HuH-7 (cell line): ENCODE measurements at regions not wholly inside any gene's neighbourhood (a gene's known extent, or its start where the extent isn't known, plus 50 kb on each side); places are given as distances from the start of the nearest gene placed in this dataset.
"Not testable (repeated sequence)": the region's sequence is repeated elsewhere in the genome, so short reads cannot be mapped to it uniquely, and the experiment has no call there.

Experiments
- DNase-seq: peaks from one replicate; pipeline ENCODE4 v3.0.0; 2011; ENCODE audit warnings: low spot score

- no peak for DNase-seq
Measured at GRCh38 chr4:23085249-23085568, 392.5 kb downstream of the GBA3 start.

GRCh38 chr4:23084559-23085248 lies 392.0 kb downstream of the GBA3 start:
- no peak for DNase-seq

- DNase-seq = no peak
Measured at GRCh38 chr4:23083391-23083790, 390.7 kb downstream of the GBA3 start.

DNA sequence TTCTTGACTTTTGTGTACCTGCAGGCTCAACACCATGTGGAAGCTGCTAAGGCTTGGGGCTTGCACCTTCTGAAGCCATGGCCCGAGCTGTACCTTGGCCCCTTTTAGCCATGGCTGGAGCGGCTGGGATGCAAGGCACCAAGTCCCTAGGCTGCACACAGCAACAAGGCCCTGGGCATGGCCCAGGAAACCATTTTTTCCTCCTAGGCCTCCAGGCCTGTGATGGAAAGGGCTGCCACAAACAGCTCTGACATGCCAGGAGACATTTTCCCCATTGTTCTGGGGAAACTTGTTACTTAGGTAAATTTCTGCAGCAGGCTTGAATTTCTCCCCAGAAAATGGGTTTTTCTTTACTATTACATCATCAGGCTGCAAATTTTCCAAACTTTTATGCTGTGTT lies 387.4 kb downstream of the GBA3 start:
- not testable (repeated sequence) for DNase-seq

- no peak for DNase-seq
Measured at GRCh38 chr4:23070848-23071570, 378.3 kb downstream of the GBA3 start.

GRCh38 chr4:23068756-23069155 lies 376.0 kb downstream of the GBA3 start:
- no peak for DNase-seq

GRCh38 chr4:23068287-23068686 lies 375.6 kb downstream of the GBA3 start:
- no peak for DNase-seq

DNA sequence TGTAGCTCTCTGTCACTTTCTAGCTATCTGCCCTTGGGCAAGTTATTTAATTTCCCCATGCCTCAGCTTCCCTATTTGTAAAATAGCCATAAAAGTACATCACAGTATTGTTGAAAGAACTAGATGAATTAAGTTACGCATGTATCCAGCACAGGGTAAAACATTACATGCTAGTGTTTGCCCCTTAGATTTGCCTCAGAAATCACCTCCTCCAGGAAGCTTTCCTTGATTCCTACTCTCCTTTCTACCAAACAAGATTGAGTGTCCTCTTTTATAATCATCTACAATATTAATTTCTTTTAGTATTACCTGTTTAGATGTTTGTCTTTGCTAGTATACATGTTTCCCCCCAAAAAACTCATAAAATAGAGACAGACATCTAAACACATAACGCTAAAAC lies 369.5 kb downstream of the GBA3 start:
- no peak for DNase-seq

- DNase-seq = peak; percentile 16
Measured at GRCh38 chr4:23061431-23061830, 368.7 kb downstream of the GBA3 start.

- no peak for DNase-seq
Measured at GRCh38 chr4:23060776-23061175, 368.0 kb downstream of the GBA3 start.

- no peak for DNase-seq
Measured at GRCh38 chr4:23058165-23058776, 365.5 kb downstream of the GBA3 start.

DNA sequence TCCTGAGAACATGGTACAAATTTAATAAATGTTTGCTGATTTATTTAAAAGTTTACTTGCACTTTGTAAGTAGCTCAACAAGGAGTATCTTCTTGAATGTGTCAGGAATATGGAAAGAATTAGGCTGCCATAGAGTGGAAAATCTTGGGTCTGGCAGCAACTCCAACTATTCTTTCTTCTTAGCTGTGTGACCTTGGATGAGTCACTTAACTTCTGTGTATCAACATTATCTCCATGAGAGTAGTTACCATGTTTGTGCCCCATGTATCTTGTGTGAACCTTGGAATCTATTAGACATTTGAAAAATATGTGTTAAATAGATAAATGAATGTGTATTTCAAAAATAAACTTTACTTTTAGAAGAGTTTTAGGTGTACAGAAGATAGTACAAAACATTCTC lies 348.8 kb downstream of the GBA3 start:
- no peak for DNase-seq

- DNase-seq = no peak
Measured at GRCh38 chr4:23040539-23040938, 347.8 kb downstream of the GBA3 start.

DNA sequence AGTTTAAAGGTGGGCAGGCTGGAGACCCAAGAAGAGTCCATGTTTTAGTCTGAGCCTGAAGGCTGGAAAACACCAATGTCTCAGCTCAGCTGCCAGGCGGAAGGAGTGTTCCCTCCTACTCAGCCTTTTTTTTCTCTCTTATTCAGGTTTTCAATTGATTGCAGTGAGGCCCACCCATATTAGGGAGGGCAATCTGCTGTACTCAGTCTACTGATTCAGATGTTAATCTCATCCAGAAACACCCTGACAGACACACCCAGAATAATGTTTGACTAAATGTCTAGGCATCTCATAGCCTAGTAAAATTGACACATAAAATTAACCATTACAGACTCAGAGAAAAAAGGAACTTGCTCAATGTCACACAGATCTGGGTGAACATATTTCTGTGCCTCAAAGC lies 347.1 kb downstream of the GBA3 start:
- DNase-seq = no peak

GRCh38 chr4:23038626-23039491 lies 346.1 kb downstream of the GBA3 start:
- DNase-seq = no peak

GRCh38 chr4:23036921-23037495 lies 344.3 kb downstream of the GBA3 start:
- no peak for DNase-seq

DNA sequence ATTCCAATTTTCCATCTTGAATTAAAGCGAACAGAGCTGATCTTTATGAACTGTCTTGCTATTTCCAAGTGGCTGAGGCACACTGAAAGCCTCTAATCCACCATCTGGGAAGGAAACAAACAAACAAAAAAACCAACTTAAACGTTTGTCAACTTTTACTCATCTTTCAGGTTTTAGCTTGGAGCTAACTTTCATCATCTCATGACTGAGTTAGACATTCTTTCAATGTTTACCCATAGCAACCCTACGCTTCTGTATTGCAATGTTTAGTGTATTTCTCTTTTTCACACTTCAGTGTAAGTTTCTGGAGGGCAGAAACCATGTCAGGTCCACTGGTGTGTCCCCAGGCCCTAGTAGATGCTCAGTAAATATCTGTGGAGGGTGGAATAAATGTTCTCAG lies 343.8 kb downstream of the GBA3 start:
- no peak for DNase-seq

DNA sequence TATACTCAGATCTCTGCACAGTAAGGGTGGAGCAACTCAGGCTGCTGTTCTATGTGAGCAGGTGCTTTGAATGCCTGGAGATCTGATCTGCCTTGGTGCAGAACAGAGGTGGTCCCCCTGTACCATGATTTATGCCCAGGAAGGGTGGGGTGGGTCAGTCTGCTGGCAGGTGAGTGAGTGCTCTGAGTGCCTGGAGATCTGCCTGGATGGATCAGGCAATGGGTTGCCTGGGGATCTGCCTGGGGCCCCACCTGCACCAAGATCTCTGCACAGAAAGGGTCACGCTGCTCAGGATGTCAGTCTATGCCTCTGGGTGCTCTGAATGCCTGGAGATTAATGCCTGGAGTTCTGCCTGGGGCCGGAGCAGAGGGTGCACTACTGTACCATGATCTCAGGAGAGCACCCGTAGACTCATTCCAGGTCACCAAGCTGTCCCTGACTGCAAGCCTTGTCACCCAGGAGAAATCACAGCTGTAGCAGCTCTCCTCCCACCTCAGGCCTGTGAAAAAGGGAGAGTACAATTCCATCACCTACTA lies 342.9 kb downstream of the GBA3 start:
- no peak for DNase-seq

- no peak for DNase-seq
Measured at GRCh38 chr4:23034731-23035130, 342.0 kb downstream of the GBA3 start.

DNA sequence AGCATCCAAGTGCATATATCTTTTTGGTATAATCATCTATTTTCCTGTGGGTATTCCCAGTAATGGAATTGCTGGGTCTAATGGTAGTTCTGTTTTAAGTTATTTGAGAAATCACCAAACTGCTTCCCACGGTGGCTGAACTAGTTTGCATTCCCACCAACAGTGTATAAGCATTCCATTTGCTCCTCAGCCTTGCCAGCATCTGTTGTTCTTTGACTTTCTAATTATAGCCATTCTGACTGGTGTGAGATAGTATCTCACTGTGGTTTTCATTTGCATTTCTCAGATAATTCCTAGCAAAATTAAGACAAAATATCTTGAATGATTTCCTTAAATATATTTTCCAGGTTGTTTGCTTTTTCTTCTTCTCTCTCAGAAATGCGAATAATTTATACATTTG lies 341.1 kb downstream of the GBA3 start:
- no peak for DNase-seq

DNA sequence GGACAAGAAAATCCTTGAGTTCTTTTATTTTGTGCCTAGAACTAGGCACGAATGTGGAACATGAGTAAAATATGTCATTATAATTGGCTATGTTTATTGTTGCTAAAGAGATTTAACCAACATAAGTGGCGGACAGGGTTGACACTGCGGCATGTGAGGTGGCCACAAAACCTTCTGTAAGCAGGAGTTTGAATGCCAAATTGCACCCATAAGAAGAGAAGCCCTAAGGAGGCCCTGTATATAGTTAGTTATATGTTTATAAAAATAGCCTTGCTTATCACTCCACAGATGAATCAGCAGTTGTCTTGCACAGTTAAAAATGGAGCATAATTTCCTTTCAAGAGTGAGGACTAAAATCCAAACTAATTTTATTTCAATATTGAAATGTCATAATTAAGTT lies 336.1 kb downstream of the GBA3 start:
- DNase-seq = no peak

GRCh38 chr4:23023666-23024065 lies 330.9 kb downstream of the GBA3 start:
- DNase-seq = no peak
